Trophoblast cell (in vitro differentiated cells and primary cell): ENCODE measurements at regions not wholly inside any gene's neighbourhood (a gene's known extent, or its start where the extent isn't known, plus 50 kb on each side); places are given as distances from the start of the nearest gene placed in this dataset.

Experiments
- DNase-seq, 2 donors: peaks; one replicate each; pipeline ENCODE4 v3.0.0-alpha.2; 2016
- H2AFZ ChIP-seq: 2 replicates; pipeline ENCODE4 v1.6.1; 2013; ENCODE audit warnings: low read length, moderate library complexity, mild to moderate bottlenecking; ENCODE audit not compliant: insufficient read depth, poor library complexity
- H2AK5ac ChIP-seq: 2 replicates; pipeline ENCODE4 v1.6.1; 2013; ENCODE audit warnings: mild to moderate bottlenecking, low read length
- H2BK120ac ChIP-seq: 2 replicates; pipeline ENCODE4 v1.6.1; 2013; ENCODE audit warnings: low read length, mild to moderate bottlenecking, moderate library complexity; ENCODE audit not compliant: insufficient read depth, poor library complexity
- H2BK12ac ChIP-seq: 2 replicates; pipeline ENCODE4 v1.6.1; 2013; ENCODE audit warnings: mild to moderate bottlenecking, low read length, moderate library complexity
- H2BK5ac ChIP-seq: 2 replicates; pipeline ENCODE4 v1.6.1; 2013; ENCODE audit warnings: low read length, low read depth, moderate library complexity, mild to moderate bottlenecking; ENCODE audit not compliant: poor library complexity
- H3K14ac ChIP-seq: 2 replicates; pipeline ENCODE4 v1.6.1; 2013; ENCODE audit warnings: mild to moderate bottlenecking, low read length
- H3K18ac ChIP-seq: 2 replicates; pipeline ENCODE4 v1.6.1; 2013; ENCODE audit warnings: mild to moderate bottlenecking, low read length
- H3K23ac ChIP-seq: 2 replicates; pipeline ENCODE4 v1.6.1; 2013; ENCODE audit warnings: low read length
- H3K27ac ChIP-seq: 2 replicates; pipeline ENCODE4 v1.5.1; 2013; ENCODE audit warnings: low read depth, mild to moderate bottlenecking, inconsistent platforms, low read length, moderate library complexity
- H3K27me3 ChIP-seq: 2 replicates; pipeline ENCODE4 v1.6.1; 2013; ENCODE audit warnings: inconsistent platforms, mild to moderate bottlenecking, low read length, moderate library complexity; ENCODE audit not compliant: insufficient read depth
- H3K36me3 ChIP-seq, 2 experiments: 1 replicate in 1 of 2; 2 replicates in 1 of 2; pipeline ENCODE4 v1.6.1; 2013; ENCODE audit warnings: low read length in 2 of 2, mild to moderate bottlenecking in 2 of 2, moderate library complexity in 1 of 2; ENCODE audit not compliant: insufficient read depth in 2 of 2, control insufficient read depth in 1 of 2
- H3K4ac ChIP-seq: 2 replicates; pipeline ENCODE4 v1.6.1; 2013; ENCODE audit warnings: low read depth, mild to moderate bottlenecking, low read length, moderate library complexity
- H3K4me1 ChIP-seq, 2 experiments: 1 replicate in 1 of 2; 2 replicates in 1 of 2; pipeline ENCODE4 v1.6.1; 2013; ENCODE audit warnings: low read length in 2 of 2, mild to moderate bottlenecking in 2 of 2, moderate library complexity in 1 of 2; ENCODE audit not compliant: insufficient read depth in 2 of 2, control insufficient read depth in 1 of 2
- H3K4me2 ChIP-seq: 2 replicates; pipeline ENCODE4 v1.6.1; 2013; ENCODE audit warnings: inconsistent platforms, mild to moderate bottlenecking, low read length, moderate library complexity
- H3K4me3 ChIP-seq: 2 replicates; pipeline ENCODE4 v1.5.1; 2013; ENCODE audit warnings: mild to moderate bottlenecking, low read depth, low read length, inconsistent platforms
- H3K79me1 ChIP-seq: one replicate; pipeline ENCODE4 v1.6.1; 2013; ENCODE audit warnings: low read length
- H3K79me2 ChIP-seq: 2 replicates; pipeline ENCODE4 v1.6.1; 2013; ENCODE audit warnings: low read length, mild to moderate bottlenecking; ENCODE audit not compliant: control insufficient read depth, insufficient read depth, poor library complexity
- H3K9ac ChIP-seq: 2 replicates; pipeline ENCODE4 v1.6.1; 2013; ENCODE audit warnings: mild to moderate bottlenecking, low read length
- H3K9me3 ChIP-seq: 2 replicates; pipeline ENCODE4 v1.6.1; 2013; ENCODE audit warnings: low read depth, mild to moderate bottlenecking, control low read depth, inconsistent platforms, low read length; ENCODE audit not compliant: insufficient read depth
- H4K12ac ChIP-seq: 2 replicates; pipeline ENCODE4 v1.6.1; 2013; ENCODE audit warnings: low read depth, mild to moderate bottlenecking, low read length, moderate library complexity
- H4K8ac ChIP-seq: 2 replicates; pipeline ENCODE4 v1.6.1; 2013; ENCODE audit warnings: low read depth, mild to moderate bottlenecking, low read length, moderate library complexity
- H4K91ac ChIP-seq: one replicate; pipeline ENCODE4 v1.6.1; 2013; ENCODE audit warnings: low read depth, mild to moderate bottlenecking, low read length, moderate library complexity
- WGBS: extraction: QIAGEN DNeasy Blood & Tissue Kit; methylation state at CpG from one replicate; pipeline ENCODE4 v1.1.7; 2013; ENCODE audit warnings: missing lambda C conversion rate; ENCODE audit not compliant: insufficient read length, insufficient coverage; ENCODE audit errors: extremely low coverage; 5-methylcytosine and 5-hydroxymethylcytosine counted together

DNA sequence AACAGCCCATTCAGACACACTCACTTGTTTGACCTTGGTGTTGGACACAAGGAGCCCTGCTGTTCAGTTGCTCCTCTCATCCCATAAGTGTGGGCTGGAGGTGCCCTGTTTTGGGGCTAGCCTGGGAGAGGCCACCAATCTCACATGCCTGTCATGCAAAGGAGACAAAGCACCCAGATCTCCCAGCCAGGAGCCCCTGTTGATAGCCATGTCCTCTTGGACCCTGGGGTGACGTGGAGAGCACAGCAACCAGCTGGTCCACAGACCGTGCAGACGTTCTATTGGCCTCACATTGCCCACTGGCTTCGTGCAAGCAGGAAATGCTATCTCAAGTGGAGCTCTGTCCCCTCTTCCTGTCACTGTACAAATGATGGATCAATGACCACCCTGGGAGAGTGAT lies 240.8 kb downstream of the RPS24 start:
- H3K79me2 ChIP-seq, result no peaks in the 10 kb centered on the region
- no peak overlapping the region for H2AFZ ChIP-seq
- H3K18ac ChIP-seq, result no peak overlapping the region
- no peak overlapping the region for H3K27ac ChIP-seq
- peaks cover 5% of the 10 kb centered on the region for H3K9me3 ChIP-seq
- no peak overlapping the region for H3K23ac ChIP-seq
- no CpG with 5 or more reads among the region's 4 CpGs for WGBS
- H2AK5ac ChIP-seq, result no peak overlapping the region
- H3K27me3 ChIP-seq, result no peaks in the 10 kb centered on the region
- H3K14ac ChIP-seq, result no peak overlapping the region
- H4K91ac ChIP-seq, result no peak overlapping the region
- no peak overlapping the region for H3K4ac ChIP-seq
- no peaks in the 10 kb centered on the region for H3K36me3 ChIP-seq
- no peak overlapping the region for H3K4me2 ChIP-seq
- H3K4me1 ChIP-seq, result peaks cover 6 to 8% of the 10 kb centered on the region in 2 experiments
- H3K79me1 ChIP-seq, result peaks cover 1% of the 10 kb centered on the region
- no peak overlapping the region for H3K4me3 ChIP-seq
- H4K12ac ChIP-seq, result no peak overlapping the region
- H4K8ac ChIP-seq, result no peak overlapping the region
- no peak for DNase-seq
- H2BK12ac ChIP-seq, result no peak overlapping the region
- no peak overlapping the region for H2BK120ac ChIP-seq
- H2BK5ac ChIP-seq, result no peak overlapping the region
- no peak overlapping the region for H3K9ac ChIP-seq

DNA sequence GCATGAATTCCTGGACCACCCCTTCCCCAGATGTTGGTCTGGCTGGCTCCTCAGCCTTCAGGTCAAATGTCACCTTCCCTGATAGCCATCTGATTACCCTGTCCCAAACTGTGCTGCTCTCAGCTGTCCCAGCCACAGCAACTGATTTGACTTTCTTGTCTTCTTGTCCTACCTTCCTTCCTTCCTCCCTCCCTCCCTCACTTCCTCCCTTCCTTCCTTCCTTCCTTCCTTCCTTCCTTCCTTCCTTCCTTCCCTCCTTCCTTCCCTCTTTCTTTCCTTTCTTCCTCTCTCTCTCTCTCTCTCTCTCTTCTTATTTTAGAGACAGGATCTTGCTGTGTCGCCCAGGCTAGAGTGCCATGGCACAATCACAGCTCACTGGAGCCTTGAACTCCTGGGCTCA lies 242.5 kb downstream of the RPS24 start:
- no peak overlapping the region for H3K27ac ChIP-seq
- no CpG with 5 or more reads among the region's 1 CpG for WGBS
- H4K12ac ChIP-seq, result no peak overlapping the region
- H3K4me2 ChIP-seq, result no peak overlapping the region
- no peak overlapping the region for H2AK5ac ChIP-seq
- H3K23ac ChIP-seq, result no peak overlapping the region
- H3K4me1 ChIP-seq, result peaks cover 6 to 8% of the 10 kb centered on the region in 2 experiments
- H3K36me3 ChIP-seq, result no peaks in the 10 kb centered on the region
- H3K9ac ChIP-seq, result no peak overlapping the region
- H3K4ac ChIP-seq, result no peak overlapping the region
- no peaks in the 10 kb centered on the region for H3K79me1 ChIP-seq
- DNase-seq, result no peak
- H3K4me3 ChIP-seq, result no peak overlapping the region
- no peaks in the 10 kb centered on the region for H3K79me2 ChIP-seq
- H2BK12ac ChIP-seq, result no peak overlapping the region
- no peak overlapping the region for H2BK5ac ChIP-seq
- no peak overlapping the region for H2BK120ac ChIP-seq
- H3K9me3 ChIP-seq, result peaks cover 5% of the 10 kb centered on the region
- no peak overlapping the region for H4K91ac ChIP-seq
- H4K8ac ChIP-seq, result no peak overlapping the region
- no peak overlapping the region for H3K14ac ChIP-seq
- no peak overlapping the region for H2AFZ ChIP-seq
- H3K18ac ChIP-seq, result no peak overlapping the region
- no peaks in the 10 kb centered on the region for H3K27me3 ChIP-seq

DNA sequence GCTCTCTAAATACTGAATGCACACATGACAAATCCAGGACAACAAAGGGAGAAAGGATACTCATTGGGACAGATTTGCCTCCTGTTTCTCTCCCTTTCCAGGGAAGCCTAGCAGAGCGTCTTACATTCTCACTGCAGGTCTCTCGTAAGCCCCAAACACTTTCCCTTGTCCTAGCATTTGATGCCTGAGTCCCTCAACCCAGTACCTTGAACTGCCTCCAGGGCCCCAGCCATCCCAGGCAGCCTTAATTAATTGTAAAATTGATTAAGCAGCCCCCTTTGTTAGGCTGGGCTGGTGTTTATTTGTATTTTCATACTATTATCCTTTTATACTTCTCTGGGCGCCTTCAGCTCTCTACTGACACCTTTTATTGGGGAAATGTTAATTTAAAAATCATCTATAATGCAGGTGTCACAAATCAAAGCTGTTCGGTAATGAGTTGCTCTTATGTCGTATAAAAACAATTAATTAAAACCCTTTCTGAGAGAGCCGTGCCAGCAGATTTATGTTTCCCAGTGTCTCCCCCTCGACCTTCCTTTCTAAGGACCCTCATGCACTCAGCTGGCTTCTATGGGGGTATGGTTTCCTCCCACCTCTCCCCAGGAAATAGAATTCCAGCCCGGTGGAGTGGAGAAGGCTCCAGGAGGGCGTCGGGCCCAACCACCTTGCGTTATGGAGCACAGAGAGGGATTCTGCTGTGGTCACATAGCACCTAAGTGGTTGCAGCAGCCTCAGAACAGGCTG lies 243.8 kb downstream of the RPS24 start:
- H3K27me3 ChIP-seq, result no peaks in the 10 kb centered on the region
- no peak overlapping the region for H2AFZ ChIP-seq

DNA sequence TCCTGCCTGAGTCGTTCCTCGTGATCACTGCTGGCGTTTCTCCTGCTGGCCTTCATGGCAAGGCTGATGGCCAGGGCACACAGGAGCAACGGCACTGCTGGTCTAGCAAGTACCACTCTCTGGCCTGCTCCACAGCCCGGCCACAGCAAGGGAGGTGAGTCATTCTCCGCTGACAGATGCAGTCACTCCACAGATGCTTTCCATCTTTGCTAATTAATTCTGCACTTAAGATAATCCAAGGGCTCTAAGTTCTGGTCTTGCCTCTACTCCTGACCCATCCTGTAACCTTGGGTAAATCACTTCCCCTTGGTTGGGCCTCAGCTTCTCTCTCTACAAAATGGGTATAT lies 244.4 kb downstream of the RPS24 start:
- no CpG with 5 or more reads among the region's 6 CpGs for WGBS
- no peak overlapping the region for H3K14ac ChIP-seq
- H3K4me1 ChIP-seq, result peaks cover 8 to 10% of the 10 kb centered on the region in 2 experiments
- no peaks in the 10 kb centered on the region for H3K79me2 ChIP-seq
- no peak overlapping the region for H3K4me2 ChIP-seq
- H3K23ac ChIP-seq, result no peak overlapping the region
- H3K27ac ChIP-seq, result no peak overlapping the region
- H2BK5ac ChIP-seq, result no peak overlapping the region
- no peaks in the 10 kb centered on the region for H3K79me1 ChIP-seq
- H3K9me3 ChIP-seq, result peaks cover 2% of the 10 kb centered on the region
- DNase-seq, result no peak
- no peak overlapping the region for H3K9ac ChIP-seq
- H2AK5ac ChIP-seq, result no peak overlapping the region
- H4K12ac ChIP-seq, result no peak overlapping the region
- no peak overlapping the region for H3K18ac ChIP-seq
- H4K91ac ChIP-seq, result no peak overlapping the region
- H3K4ac ChIP-seq, result no peak overlapping the region
- no peaks in the 10 kb centered on the region for H3K36me3 ChIP-seq
- H3K4me3 ChIP-seq, result no peak overlapping the region
- no peak overlapping the region for H2BK12ac ChIP-seq
- H3K27me3 ChIP-seq, result no peaks in the 10 kb centered on the region
- H4K8ac ChIP-seq, result no peak overlapping the region
- no peak overlapping the region for H2AFZ ChIP-seq
- H2BK120ac ChIP-seq, result no peak overlapping the region

More for the DNA sequence above, 243.8 kb downstream of the RPS24 start:
- H4K12ac ChIP-seq, result no peak overlapping the region
- H3K27ac ChIP-seq, result no peak overlapping the region
- no peaks in the 10 kb centered on the region for H3K79me2 ChIP-seq
- no peaks in the 10 kb centered on the region for H3K79me1 ChIP-seq
- no peak for DNase-seq
- no peaks in the 10 kb centered on the region for H3K36me3 ChIP-seq
- H3K4me3 ChIP-seq, result no peak overlapping the region
- H3K23ac ChIP-seq, result no peak overlapping the region
- no CpG with 5 or more reads among the region's 11 CpGs for WGBS
- H2BK12ac ChIP-seq, result no peak overlapping the region
- H3K9me3 ChIP-seq, result peaks cover 2% of the 10 kb centered on the region
- H2BK5ac ChIP-seq, result no peak overlapping the region
- H3K14ac ChIP-seq, result no peak overlapping the region
- H4K91ac ChIP-seq, result no peak overlapping the region
- H3K9ac ChIP-seq, result no peak overlapping the region
- H2AK5ac ChIP-seq, result no peak overlapping the region
- H3K4ac ChIP-seq, result no peak overlapping the region
- peaks cover 6 to 8% of the 10 kb centered on the region in 2 experiments for H3K4me1 ChIP-seq
- H4K8ac ChIP-seq, result no peak overlapping the region
- no peak overlapping the region for H2BK120ac ChIP-seq
- H3K4me2 ChIP-seq, result no peak overlapping the region
- H3K18ac ChIP-seq, result no peak overlapping the region
